HCT116 (cell line): ENCODE measurements at regions not wholly inside any gene's neighbourhood (a gene's known extent, or its start where the extent isn't known, plus 50 kb on each side); places are given as distances from the start of the nearest gene placed in this dataset.
"Not testable (repeated sequence)": the region's sequence is repeated elsewhere in the genome, so short reads cannot be mapped to it uniquely, and the experiment has no call there.

ENCODE experiments used
- ATAC-seq: fragments of 200-7000 bp; cut with Tn5 transposase; 2 replicates; pipeline ENCODE4 v1.9.1; 2020; ENCODE audit warnings: mild to moderate bottlenecking, moderate library complexity
- BruUV-seq: library from RNA; stranded (reverse); fragments of 400-500 nt; replicated peaks from 2 replicates; lab custom pipeline; 2021; lab: Mats Ljungman, UMichigan
- CTCF ChIA-PET: fragments of 300-600 bp; sonication (Branson Sonifier 250); formaldehyde crosslinking; loops from one replicate; lab custom pipeline; 2021; ENCODE audit warnings: antibody characterized with exemption; lab: Charles Lee
- POLR2A ChIA-PET: fragments of 300-600, 350-600 bp; sonication (Branson Sonifier 250); formaldehyde crosslinking; loops from one replicate; lab custom pipeline; 2021; ENCODE audit warnings: antibody characterized with exemption; lab: Charles Lee
- RAD21 ChIA-PET, 2 experiments: fragments of 300-600 bp; sonication (Branson Sonifier 250); formaldehyde crosslinking; loops; one replicate each; lab custom pipeline; 2023; ENCODE audit warnings: low total read pairs in 2 of 2; ENCODE audit not compliant: uncharacterized antibody in 2 of 2, unreplicated experiment in 2 of 2, low non-redundant PET in 1 of 2; lab: Charles Lee
- DNase-seq: peaks from one replicate; pipeline ENCODE4 v3.0.0-alpha.2; 2010; ENCODE audit warnings: low read depth, low spot score
- H2AFZ ChIP-seq: fragments of 200-600 bp; shearing (Covaris generic), sonication (generic); 2 replicates; pipeline ENCODE4 v1.6.1; 2017; ENCODE audit warnings: low read depth, mixed run types, mixed read lengths, antibody characterized with exemption, low read length; ENCODE audit not compliant: poor library complexity, severe bottlenecking
- H3K27ac ChIP-seq: 2 replicates; pipeline ENCODE4 v1.5.1; 2012; ENCODE audit warnings: low read depth, low read length
- H3K27me3 ChIP-seq: fragments of 200-600 bp; sonication (generic); 2 replicates; pipeline ENCODE4 v1.6.1; 2016; ENCODE audit warnings: mixed run types, low read length, mixed read lengths; ENCODE audit not compliant: insufficient read depth
- H3K36me3 ChIP-seq, 2 experiments: fragments of 200-500 bp in 1 of 2; fragments of 200-600 bp in 1 of 2; sonication (Bioruptor generic) in 1 of 2; sonication (generic) in 1 of 2; 2 replicates each; pipeline versions ENCODE4 v1.5.1 to v1.6.1; 2014 to 2016; ENCODE audit warnings: low read length in 2 of 2, inconsistent platforms in 1 of 2, mixed read lengths in 1 of 2, mixed run types in 1 of 2; ENCODE audit not compliant: insufficient read depth in 2 of 2, control insufficient read depth in 1 of 2
- H3K4me1 ChIP-seq, 2 experiments: fragments of 200-600 bp in 1 of 2; sonication (generic) in 1 of 2; 2 replicates each; pipeline versions ENCODE4 v1.5.1 to v1.6.1; 2012 to 2017; ENCODE audit warnings: low read length in 2 of 2, inconsistent platforms in 1 of 2, mild to moderate bottlenecking in 1 of 2, mixed read lengths in 1 of 2, mixed run types in 1 of 2, moderate library complexity in 1 of 2; ENCODE audit not compliant: insufficient read depth in 2 of 2, control insufficient read depth in 1 of 2
- H3K4me2 ChIP-seq: fragments of 200-600 bp; sonication (generic); 2 replicates; pipeline ENCODE4 v1.6.1; 2017; ENCODE audit warnings: mixed run types, low read length, mixed read lengths
- H3K4me3 ChIP-seq, 2 experiments: fragments of 200-600 bp in 1 of 2; sonication (generic) in 1 of 2; replicated peaks in 1 of 2; 2 replicates each; pipeline ENCODE4 v1.5.1; 2011 to 2016; ENCODE audit warnings: low read length in 2 of 2, control low read depth in 1 of 2, low read depth in 1 of 2, mild to moderate bottlenecking in 1 of 2, mixed read lengths in 1 of 2, mixed run types in 1 of 2
- H3K79me2 ChIP-seq: fragments of 200-600 bp; sonication (generic); 2 replicates; pipeline ENCODE4 v1.6.1; 2017; ENCODE audit warnings: mild to moderate bottlenecking, mixed run types, low read length, moderate library complexity, mixed read lengths; ENCODE audit not compliant: insufficient read depth
- H3K9ac ChIP-seq: fragments of 200-600 bp; sonication (generic); 2 replicates; pipeline ENCODE4 v1.6.1; 2016; ENCODE audit warnings: low read length, mixed read lengths
- H3K9me2 ChIP-seq: fragments of 200-600 bp; sonication (generic), shearing (Covaris generic); 2 replicates; pipeline ENCODE4 v1.6.1; 2017; ENCODE audit warnings: mixed run types, mild to moderate bottlenecking, moderate library complexity; ENCODE audit not compliant: insufficient read depth
- H3K9me3 ChIP-seq, 2 experiments: fragments of 200-500 bp in 1 of 2; fragments of 200-600 bp in 1 of 2; sonication (Bioruptor generic) in 1 of 2; sonication (generic) in 1 of 2; 2 replicates each; pipeline ENCODE4 v1.6.1; 2014 to 2017; ENCODE audit warnings: low read length in 2 of 2, mixed read lengths in 2 of 2, inconsistent platforms in 1 of 2, low read depth in 1 of 2, mild to moderate bottlenecking in 1 of 2, mixed run types in 1 of 2, moderate library complexity in 1 of 2; ENCODE audit not compliant: control insufficient read depth in 1 of 2, insufficient read depth in 1 of 2
- H4K20me1 ChIP-seq: fragments of 200-600 bp; sonication (generic), shearing (Covaris generic); 2 replicates; pipeline ENCODE4 v1.6.1; 2017; ENCODE audit warnings: mixed run types, mild to moderate bottlenecking, moderate library complexity; ENCODE audit not compliant: insufficient read depth
- TCF7L2 ChIP-seq: IDR thresholded peaks from 2 replicates; pipeline ENCODE4 v1.7.0; 2011; ENCODE audit warnings: borderline replicate concordance, inconsistent platforms; ENCODE audit not compliant: insufficient read depth, insufficient read length; ENCODE audit errors: extremely low read depth
- ZNF274 ChIP-seq: fragments of 200-500 bp; sonication (Bioruptor generic); IDR thresholded peaks from 2 replicates; pipeline ENCODE4 v1.6.1; 2014; ENCODE audit warnings: mild to moderate bottlenecking, low read depth, low read length, inconsistent platforms
- intact Hi-C: fragments of 100-400 bp; cut with micrococcal nuclease; formaldehyde crosslinking; loops from 2 replicates; pipeline ENCODE4 v1.10.0; 2022
- TF ChIP-seq, protein P1 (sequence below): IDR thresholded peaks from 2 replicates; pipeline ENCODE4 v1.6.1; 2012
- TF ChIP-seq, protein P2 (sequence below): IDR thresholded peaks from 2 replicates; pipeline ENCODE4 v1.6.1; 2012

DNA sequence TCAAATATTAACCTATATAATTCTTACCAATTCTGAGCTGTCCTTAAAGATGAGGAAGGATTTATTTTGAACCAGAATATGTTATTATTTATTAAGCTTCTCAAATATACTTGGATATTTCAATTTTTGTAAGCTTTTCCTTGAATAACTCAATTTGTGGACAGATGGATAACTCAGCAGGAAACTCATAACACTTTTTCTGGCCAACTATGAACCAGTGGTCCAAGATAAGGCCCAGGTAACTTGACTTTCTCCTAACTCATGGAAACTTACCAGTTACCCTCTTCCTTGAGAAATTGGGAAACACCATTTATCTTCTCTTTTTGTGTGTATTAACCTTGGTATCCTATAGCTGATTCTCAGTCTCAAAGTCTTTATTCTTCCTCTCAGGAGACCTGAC is 427.5 kb upstream of the SYNCRIP start (continued):
- TF ChIP-seq, protein P1, sequence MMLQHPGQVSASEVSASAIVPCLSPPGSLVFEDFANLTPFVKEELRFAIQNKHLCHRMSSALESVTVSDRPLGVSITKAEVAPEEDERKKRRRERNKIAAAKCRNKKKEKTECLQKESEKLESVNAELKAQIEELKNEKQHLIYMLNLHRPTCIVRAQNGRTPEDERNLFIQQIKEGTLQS, result no peak
- TF ChIP-seq, protein P2, sequence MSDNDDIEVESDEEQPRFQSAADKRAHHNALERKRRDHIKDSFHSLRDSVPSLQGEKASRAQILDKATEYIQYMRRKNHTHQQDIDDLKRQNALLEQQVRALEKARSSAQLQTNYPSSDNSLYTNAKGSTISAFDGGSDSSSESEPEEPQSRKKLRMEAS, result no peak
- no peak for TF ChIP-seq TCF7L2
- TF ChIP-seq ZNF274, result no peak

DNA sequence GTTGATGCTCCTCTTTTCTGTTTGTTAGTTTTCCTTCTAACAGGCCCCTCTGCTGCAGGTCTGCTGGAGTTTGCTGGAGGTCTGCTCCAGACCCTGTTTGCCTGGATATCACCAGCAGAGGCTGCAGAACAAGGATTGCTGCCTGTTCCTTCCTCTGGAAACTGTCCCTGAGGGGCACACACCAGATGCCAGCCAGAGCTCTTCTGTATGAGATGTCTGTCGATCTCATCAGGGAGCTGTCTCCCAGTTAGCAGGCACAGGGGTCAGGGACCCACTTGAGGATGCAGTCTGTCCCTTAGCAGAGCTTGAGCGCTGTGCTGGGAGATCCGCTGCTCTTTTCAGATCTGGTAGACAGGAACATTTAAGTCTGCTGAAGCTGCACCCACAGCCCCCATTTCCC is 422.3 kb upstream of the SYNCRIP start:
- H3K36me3 ChIP-seq, intact Hi-C loops, BruUV-seq, ATAC-seq, H2AFZ ChIP-seq, H3K9me3 ChIP-seq, H3K9ac ChIP-seq, H3K4me1 ChIP-seq, H4K20me1 ChIP-seq, H3K9me2 ChIP-seq, H3K4me3 ChIP-seq, H3K79me2 ChIP-seq, POLR2A ChIA-PET, H3K4me2 ChIP-seq, RAD21 ChIA-PET, DNase-seq, H3K27ac ChIP-seq, CTCF ChIA-PET: not testable (repeated sequence)
- peaks cover 24% of the 10 kb centered on the region for H3K27me3 ChIP-seq

DNA sequence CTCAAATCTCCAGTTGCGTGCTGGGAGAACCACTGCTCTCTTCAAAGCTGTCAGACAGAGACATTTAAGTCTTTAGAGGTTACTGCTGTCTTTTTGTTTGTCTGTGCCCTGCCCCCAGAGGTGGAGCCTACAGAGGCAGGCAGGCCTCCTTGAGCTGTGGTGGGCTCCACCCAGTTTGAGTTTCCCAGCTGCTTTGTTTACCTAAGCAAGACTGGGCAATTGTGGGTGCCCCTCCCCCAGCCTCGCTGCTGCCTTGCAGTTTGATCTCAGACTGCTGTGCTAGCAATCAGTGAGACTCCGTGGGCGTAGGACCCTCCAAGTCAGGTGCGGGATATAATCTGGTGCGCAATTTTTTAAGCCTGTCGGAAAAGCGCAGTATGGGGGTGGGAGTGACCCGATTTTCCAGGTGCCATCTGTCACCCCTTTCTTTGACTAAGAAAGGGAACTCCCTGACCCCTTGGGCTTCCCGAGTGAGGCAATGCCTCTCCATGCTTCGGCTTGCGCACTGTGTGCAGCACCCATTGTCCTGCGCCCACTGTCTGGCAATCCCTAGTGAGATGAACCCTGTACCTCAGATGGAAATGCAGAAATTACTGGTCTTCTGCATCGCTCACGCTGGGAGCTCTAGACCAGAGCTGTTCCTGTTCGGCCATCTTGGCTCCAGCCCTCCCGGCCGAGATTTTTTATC is 414.8 kb upstream of the SYNCRIP start:
- H3K36me3 ChIP-seq, BruUV-seq, H3K4me1 ChIP-seq, H3K27ac ChIP-seq, H3K9ac ChIP-seq, H3K27me3 ChIP-seq, H4K20me1 ChIP-seq, DNase-seq, H2AFZ ChIP-seq, RAD21 ChIA-PET, H3K4me3 ChIP-seq, intact Hi-C loops, ATAC-seq, H3K79me2 ChIP-seq, H3K9me2 ChIP-seq, H3K4me2 ChIP-seq, POLR2A ChIA-PET, H3K9me3 ChIP-seq, CTCF ChIA-PET: not testable (repeated sequence)
